ENCODE measurements at regions not wholly inside any gene's neighbourhood (a gene's known extent, or its start where the extent isn't known, plus 50 kb on each side); places are given as distances from the start of the nearest gene placed in this dataset.

GRCh38 chr3:150267288-150267687 is 140.8 kb upstream of the TSC22D2 start:
- no peak for DNase-seq

GRCh38 chr3:150265305-150265704 is 142.8 kb upstream of the TSC22D2 start:
- no peak for DNase-seq

GRCh38 chr3:150264561-150265279 is 143.4 kb upstream of the TSC22D2 start:
- peak; percentile 80 for DNase-seq

GRCh38 chr3:150261958-150262357 is 146.1 kb upstream of the TSC22D2 start:
- DNase-seq, result no peak

GRCh38 chr3:150261418-150261817 is 146.7 kb upstream of the TSC22D2 start:
- DNase-seq, result no peak

GRCh38 chr3:150260398-150260710 is 147.7 kb upstream of the TSC22D2 start:
- DNase-seq, result no peak

- DNase-seq, result no peak
These were observed 148.3 kb upstream of the TSC22D2 start for GRCh38 chr3:150259526-150260397.

GRCh38 chr3:150256782-150257181 is 151.3 kb upstream of the TSC22D2 start:
- DNase-seq, result no peak

- no peak for DNase-seq
These were observed 151.8 kb upstream of the TSC22D2 start for GRCh38 chr3:150256318-150256717.

- DNase-seq, result no peak
These were observed 152.3 kb upstream of the TSC22D2 start for GRCh38 chr3:150255826-150256225.

- DNase-seq, result no peak
These were observed 152.7 kb upstream of the TSC22D2 start for GRCh38 chr3:150255413-150255812.

GRCh38 chr3:150254309-150254708 is 153.8 kb upstream of the TSC22D2 start:
- DNase-seq, result no peak

- no peak for DNase-seq
These were observed 154.5 kb upstream of the TSC22D2 start for GRCh38 chr3:150253622-150254021.

- peak; percentile 25 for DNase-seq
These were observed 155.6 kb upstream of the TSC22D2 start for GRCh38 chr3:150252462-150252861.

GRCh38 chr3:150251187-150252062 is 156.7 kb upstream of the TSC22D2 start:
- DNase-seq, result no peak

- DNase-seq, result peak; percentile 44
These were observed 158.2 kb upstream of the TSC22D2 start for GRCh38 chr3:150249779-150250470.

- DNase-seq, result peak; percentile 58
These were observed 159.0 kb upstream of the TSC22D2 start for GRCh38 chr3:150248888-150249681.

- DNase-seq, result no peak
These were observed 159.8 kb upstream of the TSC22D2 start for GRCh38 chr3:150248116-150248887.

- no peak for DNase-seq
These were observed 160.7 kb upstream of the TSC22D2 start for GRCh38 chr3:150247441-150247840.

GRCh38 chr3:150243466-150243865 is 164.6 kb upstream of the TSC22D2 start:
- no peak for DNase-seq

Data from skin of body (tissue), 1 donor.